Posterior vena cava (tissue), 2 donors: ENCODE measurements at regions not wholly inside any gene's neighbourhood (a gene's known extent, or its start where the extent isn't known, plus 50 kb on each side); places are given as distances from the start of the nearest gene placed in this dataset.
"Not testable (repeated sequence)": the region's sequence is repeated elsewhere in the genome, so short reads cannot be mapped to it uniquely, and the experiment has no call there.

Experiments used
- DNase-seq: peaks from one replicate; pipeline ENCODE4 v3.0.0-alpha.2; 2020; ENCODE audit warnings: low spot score
- intact Hi-C, 2 donors: fragments of 100-400 bp; cut with DNase I; formaldehyde crosslinking; loops; one replicate each; pipeline versions ENCODE4 v1.14.1 to v1.14.2; 2022 to 2023
- donor health status: DM: yes; HTN: yes; CAD: no.
- donor health status: DM: yes; HTN: yes; CAD: no.

GRCh38 chr20:1845163-1845523 is 50.1 kb upstream of the SIRPA start:
- DNase-seq = no peak
- intact Hi-C loops = loop anchor here in 1 of 2 donors (5.0 kb wide), 1 partner anchor 648 kb away; no protein-coding TSS in a partner anchor

DNA sequence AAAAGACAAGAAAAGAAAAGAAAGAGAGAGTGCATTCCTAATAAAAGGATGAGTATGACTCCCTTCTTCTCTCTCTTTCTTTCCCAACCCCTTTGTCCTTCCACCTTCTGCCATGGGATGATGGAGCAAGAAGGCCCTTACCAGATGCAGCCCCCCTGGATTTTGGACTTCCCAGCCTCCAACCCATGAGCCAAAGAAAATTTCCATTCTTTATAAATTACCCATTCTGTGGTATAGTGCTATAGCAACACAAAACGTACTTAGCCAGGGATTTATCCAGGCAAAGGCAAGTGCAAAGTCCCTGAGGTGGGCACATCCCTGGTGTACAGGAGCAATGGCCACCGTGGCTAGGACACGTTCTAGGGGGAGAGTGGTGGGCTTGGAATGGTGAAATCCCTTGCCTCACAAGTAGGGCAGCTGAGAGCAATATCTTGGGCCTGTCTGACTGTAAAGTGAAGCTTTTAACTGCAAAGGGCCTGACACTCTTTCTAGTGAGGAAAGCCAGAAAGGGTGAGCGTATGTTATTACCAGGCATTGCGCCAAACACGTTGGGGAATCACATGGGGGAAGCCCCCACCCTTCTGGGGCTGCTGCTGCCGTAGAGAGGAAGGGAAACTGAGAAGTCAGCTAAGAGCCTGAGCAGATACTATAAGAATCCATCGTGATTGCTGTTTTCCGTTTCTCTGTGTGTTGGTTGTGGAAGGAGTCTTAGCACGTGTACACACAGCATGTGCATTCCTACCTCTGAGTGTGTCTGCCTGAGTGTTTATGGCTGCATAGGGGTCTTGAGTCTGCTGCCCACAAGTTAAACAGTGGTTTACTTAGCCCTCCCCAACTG is 50.7 kb upstream of the SIRPA start:
- intact Hi-C loops = loop anchor here (5.0 kb wide), 2 partner anchors 143 to 647 kb away; no protein-coding TSS in a partner anchor

DNA sequence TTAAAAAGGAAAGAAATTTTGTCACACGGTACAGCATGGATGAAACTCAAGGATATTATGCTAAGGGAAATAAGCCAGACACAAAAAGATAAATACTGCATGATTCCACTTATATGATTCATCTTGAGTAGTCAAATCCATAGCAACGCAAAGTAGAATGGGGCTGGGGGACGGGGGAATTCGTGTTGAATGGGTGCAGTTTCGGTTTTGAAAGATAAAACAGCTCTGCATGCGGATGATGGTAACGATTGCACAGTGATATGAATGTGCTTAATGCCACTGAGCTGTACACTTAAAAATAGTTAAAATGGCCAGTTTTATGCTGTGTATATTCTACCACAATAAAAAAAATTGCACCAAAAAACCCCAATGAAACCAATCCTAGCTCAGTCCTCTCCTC is 52.9 kb upstream of the SIRPA start:
- DNase-seq = no peak
- intact Hi-C loops = loop anchor here in 1 of 2 donors (5.0 kb wide), 1 partner anchor 145 kb away; no protein-coding TSS in a partner anchor

More for the DNA sequence above, 50.7 kb upstream of the SIRPA start:
- DNase-seq = no peak

DNA sequence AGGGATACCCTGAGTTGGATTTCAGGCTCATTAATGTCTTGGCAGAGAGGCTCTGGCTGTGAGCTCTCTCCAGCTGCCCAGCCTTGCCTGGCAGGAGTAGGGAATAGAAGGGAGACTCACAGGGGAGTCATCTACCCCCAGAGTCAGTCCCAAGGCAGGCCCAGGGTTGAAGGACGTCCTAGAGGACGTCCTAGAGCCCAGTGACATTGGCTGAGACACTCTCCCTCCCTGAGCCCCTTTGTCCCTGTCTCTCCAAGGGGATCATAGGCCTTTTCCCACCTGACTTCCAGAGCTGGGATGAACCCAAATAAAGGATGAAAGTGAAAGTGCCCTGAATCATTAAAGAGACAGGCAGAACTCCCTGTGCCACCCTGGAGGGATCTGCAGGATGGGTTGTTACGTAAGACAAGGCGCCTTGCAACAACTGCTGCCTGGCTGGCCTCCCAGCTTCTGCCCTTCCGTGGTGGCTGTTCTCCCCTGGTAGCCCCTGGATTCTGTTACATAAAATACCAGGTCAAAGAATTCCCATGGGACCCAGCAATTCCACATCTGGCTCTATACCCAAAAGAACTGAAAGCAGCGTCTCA is 53.6 kb upstream of the SIRPA start:
- intact Hi-C loops = loop anchor here in 1 of 2 donors (5.0 kb wide), 1 partner anchor 146 kb away; no protein-coding TSS in a partner anchor
- no peak for DNase-seq

GRCh38 chr20:1840817-1841553 is 54.2 kb upstream of the SIRPA start:
- intact Hi-C loops = loop anchor here in 1 of 2 donors (5.0 kb wide), 1 partner anchor 146 kb away; no protein-coding TSS in a partner anchor
- DNase-seq = no peak

- intact Hi-C loops = loop anchor here in 1 of 2 donors (5.0 kb wide), 1 partner anchor 148 kb away; no protein-coding TSS in a partner anchor
- not testable (repeated sequence) for DNase-seq
Measured at GRCh38 chr20:1839376-1840317, 55.6 kb upstream of the SIRPA start.

GRCh38 chr20:1838556-1839279 is 56.5 kb upstream of the SIRPA start:
- DNase-seq = no peak
- intact Hi-C loops = no loop called here

DNA sequence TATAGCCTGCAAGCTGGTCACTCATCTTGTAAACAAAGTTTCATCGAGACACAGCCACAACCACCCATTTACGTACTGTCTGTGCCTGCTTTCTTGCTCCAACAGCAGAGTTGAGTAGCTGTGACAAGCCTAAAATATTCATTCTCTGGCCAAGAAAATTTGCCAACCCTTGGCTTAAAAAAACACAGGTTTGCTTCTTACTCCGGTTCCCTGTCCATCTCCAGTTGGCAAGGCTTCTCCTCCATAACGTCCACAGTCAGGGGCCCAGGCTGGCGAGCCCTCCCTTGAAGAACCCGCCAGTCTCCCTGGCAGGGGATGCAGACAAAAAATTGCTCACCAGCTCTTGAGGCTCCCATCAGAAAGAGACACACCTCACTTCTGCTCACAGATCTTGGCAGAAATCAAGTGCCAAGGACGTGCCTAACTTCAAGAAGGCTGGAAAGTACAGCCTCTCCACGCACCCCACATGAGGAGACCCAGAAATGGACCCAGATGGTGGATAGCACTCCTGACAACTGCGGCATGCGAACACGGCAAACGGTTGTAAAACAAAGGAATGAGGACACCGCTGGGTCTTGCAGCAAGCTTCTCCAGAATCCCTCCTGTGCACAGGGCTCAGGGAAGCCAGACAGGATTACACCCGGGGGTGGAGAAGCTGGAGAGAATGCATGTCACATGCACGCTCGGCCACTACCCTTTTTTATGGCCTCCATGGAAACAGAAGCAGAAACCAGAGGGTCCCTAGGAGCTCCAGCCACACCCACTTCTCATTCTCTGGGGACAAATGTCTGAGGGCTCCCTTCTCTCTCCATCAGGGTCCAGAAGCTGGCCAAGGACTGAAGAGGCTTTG is 59.8 kb upstream of the SIRPA start:
- intact Hi-C loops = no loop called here
- DNase-seq = no peak

DNA sequence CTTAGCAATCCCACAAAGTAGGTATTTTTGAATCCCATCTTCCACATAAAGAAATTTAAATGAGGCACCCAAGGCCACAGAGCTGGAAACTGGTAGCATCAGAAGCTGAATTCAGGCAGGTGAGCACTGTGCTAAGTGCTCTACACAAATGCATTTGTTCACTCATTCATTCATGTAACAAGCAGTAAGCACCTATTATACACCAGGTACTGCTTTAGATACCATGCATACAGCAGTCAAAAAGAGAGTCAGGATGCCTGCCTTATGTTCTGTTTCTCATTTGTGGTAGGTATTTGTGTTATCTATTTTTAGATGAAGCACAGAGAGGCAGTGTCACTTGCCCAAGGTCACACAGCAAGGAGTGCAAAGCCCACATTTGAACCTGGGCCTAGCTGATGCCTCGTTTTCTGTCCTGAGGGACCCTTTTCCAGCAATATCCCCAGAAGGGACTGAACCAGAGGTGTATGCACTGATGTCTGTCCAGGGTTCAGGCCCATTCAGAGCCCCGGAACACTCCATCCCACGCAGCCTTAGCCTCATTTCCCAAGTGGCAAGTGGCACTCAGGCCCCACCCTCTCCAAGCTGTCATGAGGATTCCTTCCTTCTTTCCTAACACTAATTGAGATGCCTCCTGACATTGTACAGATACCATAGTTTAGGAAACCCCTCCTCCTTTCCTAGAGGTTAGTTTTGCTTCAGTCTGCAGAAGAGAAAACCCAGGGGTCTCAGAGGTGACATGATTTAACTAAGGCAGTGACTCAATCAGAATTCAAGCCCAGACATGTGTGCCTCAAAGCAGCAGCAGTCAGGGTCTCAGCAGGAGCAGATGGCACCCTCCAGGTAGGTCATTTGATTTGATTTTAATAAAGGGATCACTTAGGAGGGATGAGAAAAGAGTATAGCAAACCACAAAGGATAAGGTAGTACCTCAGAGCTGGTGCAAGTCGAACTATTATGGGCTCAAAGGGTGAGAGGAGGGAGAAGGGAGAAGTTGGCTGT is 61.2 kb upstream of the SIRPA start:
- intact Hi-C loops = no loop called here
- no peak for DNase-seq

DNA sequence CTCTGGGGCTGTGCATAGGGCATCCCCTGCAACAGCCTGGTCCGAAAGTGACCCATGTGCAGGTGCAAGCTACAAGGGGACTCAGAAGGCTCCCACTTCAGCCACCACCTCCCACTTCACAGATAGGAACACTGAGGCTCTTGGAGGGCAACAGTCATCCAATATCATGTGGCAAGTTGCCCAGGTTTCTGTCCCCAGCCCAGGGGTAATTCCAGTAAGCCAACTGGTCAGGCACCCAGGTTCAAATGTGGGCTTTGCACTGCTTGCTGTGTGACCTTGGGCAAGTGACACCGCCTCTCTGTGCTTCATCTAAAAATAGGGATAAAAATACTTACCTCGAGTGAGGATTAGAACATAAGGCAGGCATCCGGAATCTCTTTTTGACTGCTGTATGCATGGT is 62.0 kb upstream of the SIRPA start:
- intact Hi-C loops = no loop called here
- no peak for DNase-seq

GRCh38 chr20:1832634-1833033 is 62.6 kb upstream of the SIRPA start:
- intact Hi-C loops = no loop called here
- no peak for DNase-seq

DNA sequence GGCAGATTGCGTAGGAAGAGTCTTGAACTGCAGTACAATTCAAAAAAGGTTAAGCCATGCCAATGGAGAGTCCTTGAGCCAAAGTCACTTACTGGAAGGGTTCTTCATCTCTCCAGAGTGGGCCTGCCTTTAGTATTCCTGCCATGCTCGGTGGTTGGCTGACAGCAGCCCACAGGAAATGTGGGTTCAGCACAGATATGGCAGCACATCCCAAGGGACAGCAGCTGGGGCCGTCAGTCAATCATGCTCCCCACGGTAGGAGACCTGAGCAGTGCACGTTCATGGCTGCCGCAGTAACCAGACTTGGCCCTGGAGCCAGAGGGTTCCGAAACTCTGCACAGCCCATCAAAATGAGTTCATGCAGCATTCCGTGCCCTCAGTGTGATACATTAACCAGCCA is 63.6 kb upstream of the SIRPA start:
- intact Hi-C loops = no loop called here
- no peak for DNase-seq

DNA sequence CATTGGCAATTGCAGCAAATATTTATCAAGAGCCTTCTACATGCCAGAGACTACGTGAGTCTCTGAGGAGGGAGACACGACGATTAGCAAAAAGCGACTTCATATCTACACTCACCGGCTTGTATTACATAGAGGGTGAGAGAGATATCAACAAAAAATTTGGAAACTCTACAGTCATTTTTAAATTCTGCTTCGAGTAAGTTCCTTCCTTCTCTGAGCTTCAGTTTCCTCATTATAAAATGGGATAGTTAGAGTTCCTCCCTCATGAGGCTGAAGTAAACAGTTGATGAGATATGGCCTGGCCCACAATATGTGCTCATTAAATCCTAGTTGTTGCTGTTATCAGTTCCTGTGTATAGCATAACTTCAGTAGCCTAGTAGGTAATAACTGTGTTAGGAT is 64.1 kb upstream of the SIRPA start:
- intact Hi-C loops = no loop called here
- no peak for DNase-seq

- DNase-seq = peak; percentile 91
- intact Hi-C loops = no loop called here
Measured at GRCh38 chr20:1830240-1830639, 65.0 kb upstream of the SIRPA start.

- intact Hi-C loops = no loop called here
- no peak for DNase-seq
Measured at GRCh38 chr20:1829531-1829930, 65.7 kb upstream of the SIRPA start.

GRCh38 chr20:1828786-1829131 is 66.4 kb upstream of the SIRPA start:
- no peak for DNase-seq
- intact Hi-C loops = no loop called here
